GM04503 (cell line): ENCODE measurements at regions not wholly inside any gene's neighbourhood (a gene's known extent, or its start where the extent isn't known, plus 50 kb on each side); places are given as distances from the start of the nearest gene placed in this dataset.

Source experiments
- DNase-seq: peaks from one replicate; pipeline ENCODE4 v3.0.0-alpha.2; 2012; ENCODE audit warnings: low read depth

GRCh38 chr21:38742580-38743260, 63.0 kb upstream of the ETS2 start:
- DNase-seq: no peak

GRCh38 chr21:38743772-38744529, 61.8 kb upstream of the ETS2 start:
- no peak for DNase-seq

GRCh38 chr21:38744861-38745260, 60.9 kb upstream of the ETS2 start:
- DNase-seq: no peak

GRCh38 chr21:38747810-38748209, 57.9 kb upstream of the ETS2 start:
- DNase-seq: no peak

- DNase-seq: no peak
These were observed 54.2 kb upstream of the ETS2 start for GRCh38 chr21:38751379-38752050.

GRCh38 chr21:38752051-38752505, 53.7 kb upstream of the ETS2 start:
- no peak for DNase-seq

- no peak for DNase-seq
These were observed 52.6 kb upstream of the ETS2 start for GRCh38 chr21:38753114-38753513.

- no peak for DNase-seq
These were observed 52.2 kb upstream of the ETS2 start for GRCh38 chr21:38753557-38753971.
